Upper lobe of left lung (tissue), 4 donors: ENCODE measurements at regions not wholly inside any gene's neighbourhood (a gene's known extent, or its start where the extent isn't known, plus 50 kb on each side); places are given as distances from the start of the nearest gene placed in this dataset.

Source experiments
- POLR2A ChIP-seq, 4 donors: fragments of 450-650 bp; IDR thresholded peaks; one replicate each; pipeline ENCODE4 v1.5.1; 2016 to 2017; ENCODE audit warnings: antibody characterized with exemption in 4 of 4, mild to moderate bottlenecking in 2 of 4
- POLR2AphosphoS5 ChIP-seq, 2 donors: sonication (generic); formaldehyde crosslinking; IDR thresholded peaks; one replicate each; pipeline ENCODE4 v1.5.1; 2017; ENCODE audit warnings: antibody characterized with exemption in 2 of 2
- TF ChIP-seq, protein P1 (sequence below), 6 experiments: fragments of 450-650 bp in 4 of 6; fragments of 200-600 bp in 2 of 6; sonication (generic) in 2 of 6; IDR thresholded peaks; one replicate each; pipeline ENCODE4 v1.5.1; 2016 to 2019; ENCODE audit warnings: antibody characterized with exemption in 6 of 6

GRCh38 chr1:201689647-201690046 lies 139.3 kb upstream of the IPO9 start:
- TF ChIP-seq, protein P1, sequence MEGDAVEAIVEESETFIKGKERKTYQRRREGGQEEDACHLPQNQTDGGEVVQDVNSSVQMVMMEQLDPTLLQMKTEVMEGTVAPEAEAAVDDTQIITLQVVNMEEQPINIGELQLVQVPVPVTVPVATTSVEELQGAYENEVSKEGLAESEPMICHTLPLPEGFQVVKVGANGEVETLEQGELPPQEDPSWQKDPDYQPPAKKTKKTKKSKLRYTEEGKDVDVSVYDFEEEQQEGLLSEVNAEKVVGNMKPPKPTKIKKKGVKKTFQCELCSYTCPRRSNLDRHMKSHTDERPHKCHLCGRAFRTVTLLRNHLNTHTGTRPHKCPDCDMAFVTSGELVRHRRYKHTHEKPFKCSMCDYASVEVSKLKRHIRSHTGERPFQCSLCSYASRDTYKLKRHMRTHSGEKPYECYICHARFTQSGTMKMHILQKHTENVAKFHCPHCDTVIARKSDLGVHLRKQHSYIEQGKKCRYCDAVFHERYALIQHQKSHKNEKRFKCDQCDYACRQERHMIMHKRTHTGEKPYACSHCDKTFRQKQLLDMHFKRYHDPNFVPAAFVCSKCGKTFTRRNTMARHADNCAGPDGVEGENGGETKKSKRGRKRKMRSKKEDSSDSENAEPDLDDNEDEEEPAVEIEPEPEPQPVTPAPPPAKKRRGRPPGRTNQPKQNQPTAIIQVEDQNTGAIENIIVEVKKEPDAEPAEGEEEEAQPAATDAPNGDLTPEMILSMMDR (IDR thresholded peaks at IDR 0.05): no peak
- TF ChIP-seq POLR2AphosphoS5 (IDR thresholded peaks at IDR 0.05) (no peak), POLR2A (IDR thresholded peaks at IDR 0.05) (no peak)
